Endothelial cell of umbilical vein (primary cell): ENCODE measurements at regions not wholly inside any gene's neighbourhood (a gene's known extent, or its start where the extent isn't known, plus 50 kb on each side); places are given as distances from the start of the nearest gene placed in this dataset.

Experiments used
- BruUV-seq: library from RNA; stranded (reverse); fragments of 400-500 nt; replicated peaks from 2 replicates; lab custom pipeline; 2021; lab: Mats Ljungman, UMichigan
- CTCF ChIA-PET: fragments of 300-600, 350-600 bp; sonication (Branson Sonifier 250); formaldehyde crosslinking; loops from one replicate; lab custom pipeline; 2021; ENCODE audit warnings: antibody characterized with exemption, inconsistent platforms; lab: Charles Lee
- POLR2A ChIA-PET: fragments of 300-600, 350-600 bp; sonication (Branson Sonifier 250); formaldehyde crosslinking; loops from one replicate; lab custom pipeline; 2021; ENCODE audit warnings: antibody characterized with exemption, inconsistent platforms; lab: Charles Lee
- DNase-seq: peaks from one replicate; pipeline ENCODE4 v3.0.0-alpha.2; 2011; ENCODE audit warnings: low read depth, low spot score
- FAIRE-seq: peaks from 2 replicates; lab custom pipeline; 2011; peaks lifted over from hg19 to GRCh38; lab: Jason Lieb, UNC
- H2AFZ ChIP-seq: 2 replicates; pipeline ENCODE4 v1.6.0; 2012; ENCODE audit warnings: low read depth, low read length, control low read depth, inconsistent platforms
- H3K27ac ChIP-seq: 2 replicates; pipeline ENCODE4 v1.5.1; 2011; ENCODE audit warnings: low read depth, mild to moderate bottlenecking, control low read depth, low read length, moderate library complexity; ENCODE audit not compliant: insufficient read depth
- H3K27me3 ChIP-seq, 2 experiments: 2 replicates each; pipeline versions ENCODE4 v1.6.0 to v1.6.1; 2011; ENCODE audit warnings: low read length in 2 of 2, mixed read lengths in 1 of 2; ENCODE audit not compliant: control insufficient read depth in 2 of 2, insufficient read depth in 2 of 2
- H3K36me3 ChIP-seq, 2 experiments: 2 replicates in 1 of 2; 3 replicates in 1 of 2; pipeline ENCODE4 v1.5.1; 2011; ENCODE audit warnings: low read length in 2 of 2, mild to moderate bottlenecking in 1 of 2, moderate library complexity in 1 of 2; ENCODE audit not compliant: control insufficient read depth in 2 of 2, insufficient read depth in 2 of 2; ENCODE audit errors: extremely low read depth in 1 of 2
- H3K4me1 ChIP-seq: 3 replicates; pipeline ENCODE4 v1.5.1; 2011; ENCODE audit warnings: mild to moderate bottlenecking, low read length; ENCODE audit not compliant: control insufficient read depth, insufficient read depth; ENCODE audit errors: extremely low read depth
- H3K4me2 ChIP-seq: 2 replicates; pipeline ENCODE4 v1.6.1; 2011; ENCODE audit warnings: low read length, control low read depth, mixed read lengths; ENCODE audit not compliant: insufficient read depth
- H3K4me3 ChIP-seq, 3 experiments: fragments of 200-600 bp in 1 of 3; sonication (generic), shearing (Covaris generic) in 1 of 3; replicated peaks in 1 of 3; 2 replicates each; pipeline ENCODE4 v1.5.1; 2011 to 2016; ENCODE audit warnings: control low read depth in 3 of 3, low read length in 3 of 3, mild to moderate bottlenecking in 2 of 3, inconsistent platforms in 1 of 3, low read depth in 1 of 3, moderate library complexity in 1 of 3; ENCODE audit not compliant: insufficient read depth in 1 of 3
- H3K79me2 ChIP-seq: 2 replicates; pipeline ENCODE4 v1.6.0; 2012; ENCODE audit warnings: low read length, inconsistent platforms; ENCODE audit not compliant: control insufficient read depth, insufficient read depth
- H3K9ac ChIP-seq: replicated peaks from 2 replicates; pipeline ENCODE3; 2011; ENCODE audit warnings: low read length, control low read depth; ENCODE audit not compliant: insufficient read depth; ENCODE audit errors: extremely low read depth
- H3K9me1 ChIP-seq: replicated peaks from 3 replicates; pipeline ENCODE4 v1.6.0; 2011; ENCODE audit warnings: mild to moderate bottlenecking, low read length; ENCODE audit not compliant: control insufficient read depth, insufficient read depth; ENCODE audit errors: extremely low read depth
- H3K9me3 ChIP-seq: replicated peaks from 2 replicates; pipeline ENCODE4 v1.5.1; 2012; ENCODE audit warnings: low read length, inconsistent platforms; ENCODE audit not compliant: control insufficient read depth, insufficient read depth
- H4K20me1 ChIP-seq: replicated peaks from 2 replicates; pipeline ENCODE3; 2011; ENCODE audit warnings: mild to moderate bottlenecking, low read length; ENCODE audit not compliant: control insufficient read depth, insufficient read depth; ENCODE audit errors: extremely low read depth
- CTCF ChIP-seq, 2 donors: IDR thresholded peaks; 1 replicate in 1 of 2; 2 replicates in 1 of 2; pipeline ENCODE4 v1.5.1; 2011; ENCODE audit warnings: low read length in 2 of 2, mild to moderate bottlenecking in 2 of 2, moderate library complexity in 2 of 2, control low read depth in 1 of 2, inconsistent platforms in 1 of 2, low read depth in 1 of 2; ENCODE audit not compliant: insufficient read depth in 1 of 2; ENCODE audit errors: extremely low read depth in 1 of 2
- EZH2 ChIP-seq: IDR thresholded peaks from 2 replicates; pipeline ENCODE4 v1.6.1; 2012; ENCODE audit warnings: borderline replicate concordance, low read depth, mild to moderate bottlenecking, moderate library complexity, low read length, inconsistent platforms; ENCODE audit not compliant: severe bottlenecking
- FOS ChIP-seq: IDR thresholded peaks from 2 replicates; pipeline ENCODE4 v1.6.1; 2011; ENCODE audit warnings: mild to moderate bottlenecking, low read length, moderate library complexity, borderline replicate concordance; ENCODE audit not compliant: insufficient read depth
- GATA2 ChIP-seq: IDR thresholded peaks from 2 replicates; pipeline ENCODE4 v1.7.0; 2011; ENCODE audit warnings: low read depth, mild to moderate bottlenecking, moderate library complexity, mixed read lengths, low read length; ENCODE audit not compliant: insufficient read length, insufficient read depth
- JUN ChIP-seq: IDR thresholded peaks from 2 replicates; pipeline ENCODE4 v1.6.1; 2011; ENCODE audit warnings: borderline replicate concordance, low read depth; ENCODE audit not compliant: insufficient read length, insufficient read depth
- MAX ChIP-seq: IDR thresholded peaks from 2 replicates; pipeline ENCODE4 v1.6.1; 2011; ENCODE audit not compliant: insufficient read depth, insufficient read length
- MYC ChIP-seq: IDR thresholded peaks from one replicate; pipeline ENCODE4 v1.6.1; 2011; ENCODE audit warnings: mild to moderate bottlenecking, low read depth, low read length
- POLR2A ChIP-seq: IDR thresholded peaks from 2 replicates; pipeline ENCODE4 v1.6.1; 2012; ENCODE audit warnings: low read depth, mild to moderate bottlenecking, control low read depth, low read length
- POLR2AphosphoS5 ChIP-seq: IDR thresholded peaks from 2 replicates; pipeline ENCODE4 v1.6.1; 2012; ENCODE audit warnings: low read depth, mild to moderate bottlenecking, control low read depth, low read length, moderate library complexity; ENCODE audit not compliant: insufficient read depth
- dilution Hi-C: fragments of 300-500 bp; cut with MboI; formaldehyde crosslinking; loops from one replicate; pipeline ENCODE4 v1.15.0; 2019; ENCODE audit warnings: low sequenced_read_pairs; ENCODE audit not compliant: extremely low pct_ligation_motif_present
- intact Hi-C: fragments of 100-400 bp; cut with micrococcal nuclease; formaldehyde crosslinking; loops from one replicate; pipeline ENCODE4 v1.10.0; 2022

GRCh38 chr6:99216959-99217358, 132.5 kb downstream of the FAXC start:
- dilution Hi-C loops: no loop called here
- no TSS peak for BruUV-seq
- no peaks in the 10 kb centered on the region for H3K4me1 ChIP-seq
- ChIA-PET CTCF (no interaction called here), POLR2A (no interaction called here)
- FAIRE-seq (no peak), DNase-seq (no peak)
- no peaks in the 10 kb centered on the region for H3K9me1 ChIP-seq
- H3K9me3 ChIP-seq: no peaks in the 10 kb centered on the region
- H3K4me3 ChIP-seq: no peak overlapping the region
- H2AFZ ChIP-seq: no peak overlapping the region
- no peak overlapping the region for H3K27ac ChIP-seq
- intact Hi-C loops: no loop called here
- no peaks in the 10 kb centered on the region for H3K36me3 ChIP-seq
- H4K20me1 ChIP-seq: no peaks in the 10 kb centered on the region
- no peak overlapping the region for H3K9ac ChIP-seq
- TF ChIP-seq POLR2A (no peak), POLR2AphosphoS5 (no peak), CTCF (IDR thresholded peaks at IDR 0.05; ENCODE audit: extremely low read depth in 1 of 2, insufficient read depth in 1 of 2, low read depth in 1 of 2, low read length in 2 of 2) (no peak), FOS (no peak), GATA2 (no peak), EZH2 (no peak), MAX (no peak), JUN (no peak), MYC (no peak)
- no peak overlapping the region for H3K4me2 ChIP-seq
- no peaks in the 10 kb centered on the region for H3K27me3 ChIP-seq
- no peaks in the 10 kb centered on the region for H3K79me2 ChIP-seq
